ENCODE measurements at regions not wholly inside any gene's neighbourhood (a gene's known extent, or its start where the extent isn't known, plus 50 kb on each side); places are given as distances from the start of the nearest gene placed in this dataset.

- ChIA-PET CTCF (no interaction called here), POLR2A (ENCODE audit: low non-redundant PET) (no interaction called here)
- Histone ChIP-seq H3K9me3 (ENCODE audit: low read depth, low read length, poor library complexity, severe bottlenecking) (no peaks in the 10 kb centered on the region), H3K4me3 (ENCODE audit: low read depth, low read length, poor library complexity, severe bottlenecking) (no peak overlapping the region), H3K27ac (ENCODE audit: low read depth, low read length, poor library complexity, severe bottlenecking) (no peak overlapping the region), H3K4me1 (ENCODE audit: insufficient read depth, low read length, poor library complexity, severe bottlenecking) (no peaks in the 10 kb centered on the region), H3K36me3 (ENCODE audit: insufficient read depth, low read length, poor library complexity, severe bottlenecking) (no peaks in the 10 kb centered on the region), H3K27me3 (replicated peaks; ENCODE audit: insufficient read depth, low read depth, low read length, poor library complexity) (peaks cover 33% of the 10 kb centered on the region)
- TF ChIP-seq CTCF (conservative IDR thresholded peaks at IDR 0.05; ENCODE audit: low read depth, low read length) (no peak), EZH2 (IDR thresholded peaks at IDR 0.05; ENCODE audit: borderline replicate concordance, low read depth, low read length, poor library complexity, severe bottlenecking) (no peak)
- peak; percentile 12 for DNase-seq (ENCODE audit: low spot score)
- no TSS peak for BruUV-seq (replicated peaks)
- intact Hi-C loops (cut with micrococcal nuclease; ENCODE audit: unreplicated experiment): no loop called here
Observed at GRCh38 chr7:156386097-156386496, 254.5 kb upstream of the RNF32 start.

- DNase-seq (ENCODE audit: low spot score): no peak
- no peak overlapping the region for H3K27ac ChIP-seq (ENCODE audit: low read depth, low read length, poor library complexity, severe bottlenecking)
- TF ChIP-seq EZH2 (IDR thresholded peaks at IDR 0.05; ENCODE audit: borderline replicate concordance, low read depth, low read length, poor library complexity, severe bottlenecking): no peak
- H3K27me3 ChIP-seq (replicated peaks; ENCODE audit: insufficient read depth, low read depth, low read length, poor library complexity): peaks cover 42% of the 10 kb centered on the region
- BruUV-seq (replicated peaks): no TSS peak
- no peaks in the 10 kb centered on the region for H3K4me1 ChIP-seq (ENCODE audit: insufficient read depth, low read length, poor library complexity, severe bottlenecking)
- no peaks in the 10 kb centered on the region for H3K9me3 ChIP-seq (ENCODE audit: low read depth, low read length, poor library complexity, severe bottlenecking)
- intact Hi-C loops (cut with micrococcal nuclease; ENCODE audit: unreplicated experiment): no loop called here
- H3K4me3 ChIP-seq (ENCODE audit: low read depth, low read length, poor library complexity, severe bottlenecking): no peak overlapping the region
- ChIA-PET CTCF (no interaction called here), POLR2A (ENCODE audit: low non-redundant PET) (no interaction called here)
- H3K36me3 ChIP-seq (ENCODE audit: insufficient read depth, low read length, poor library complexity, severe bottlenecking): no peaks in the 10 kb centered on the region
Observed at GRCh38 chr7:156384706-156385105, 255.9 kb upstream of the RNF32 start.

- intact Hi-C loops (cut with micrococcal nuclease; ENCODE audit: unreplicated experiment): no loop called here
- H3K27me3 ChIP-seq (replicated peaks; ENCODE audit: insufficient read depth, low read depth, low read length, poor library complexity): peaks cover 53% of the 10 kb centered on the region
- DNase-seq (ENCODE audit: low spot score): no peak
- ChIA-PET POLR2A (ENCODE audit: low non-redundant PET) (no interaction called here), CTCF (no interaction called here)
- no peak overlapping the region for H3K4me3 ChIP-seq (ENCODE audit: low read depth, low read length, poor library complexity, severe bottlenecking)
- TF ChIP-seq CTCF (conservative IDR thresholded peaks at IDR 0.05; ENCODE audit: low read depth, low read length) (no peak), EZH2 (IDR thresholded peaks at IDR 0.05; ENCODE audit: borderline replicate concordance, low read depth, low read length, poor library complexity, severe bottlenecking) (no peak)
- no peaks in the 10 kb centered on the region for H3K9me3 ChIP-seq (ENCODE audit: low read depth, low read length, poor library complexity, severe bottlenecking)
- H3K27ac ChIP-seq (ENCODE audit: low read depth, low read length, poor library complexity, severe bottlenecking): no peak overlapping the region
- BruUV-seq (replicated peaks): no TSS peak
- no peaks in the 10 kb centered on the region for H3K36me3 ChIP-seq (ENCODE audit: insufficient read depth, low read length, poor library complexity, severe bottlenecking)
- no peaks in the 10 kb centered on the region for H3K4me1 ChIP-seq (ENCODE audit: insufficient read depth, low read length, poor library complexity, severe bottlenecking)
Observed at GRCh38 chr7:156383526-156383925, 257.0 kb upstream of the RNF32 start.

GRCh38 chr7:156380261-156380660 is 260.3 kb upstream of the RNF32 start:
- Histone ChIP-seq H3K27ac (ENCODE audit: low read depth, low read length, poor library complexity, severe bottlenecking) (no peak overlapping the region), H3K36me3 (ENCODE audit: insufficient read depth, low read length, poor library complexity, severe bottlenecking) (no peaks in the 10 kb centered on the region), H3K4me1 (ENCODE audit: insufficient read depth, low read length, poor library complexity, severe bottlenecking) (no peaks in the 10 kb centered on the region), H3K4me3 (ENCODE audit: low read depth, low read length, poor library complexity, severe bottlenecking) (no peak overlapping the region), H3K27me3 (replicated peaks; ENCODE audit: insufficient read depth, low read depth, low read length, poor library complexity) (peaks cover 39% of the 10 kb centered on the region), H3K9me3 (ENCODE audit: low read depth, low read length, poor library complexity, severe bottlenecking) (no peaks in the 10 kb centered on the region)
- intact Hi-C loops (cut with micrococcal nuclease; ENCODE audit: unreplicated experiment): no loop called here
- TF ChIP-seq CTCF (conservative IDR thresholded peaks at IDR 0.05; ENCODE audit: low read depth, low read length) (no peak), EZH2 (IDR thresholded peaks at IDR 0.05; ENCODE audit: borderline replicate concordance, low read depth, low read length, poor library complexity, severe bottlenecking) (no peak)
- DNase-seq (ENCODE audit: low spot score): no peak
- no TSS peak for BruUV-seq (replicated peaks)
- ChIA-PET POLR2A (ENCODE audit: low non-redundant PET) (no interaction called here), CTCF (no interaction called here)
